ENCODE measurements at regions not wholly inside any gene's neighbourhood (a gene's known extent, or its start where the extent isn't known, plus 50 kb on each side); places are given as distances from the start of the nearest gene placed in this dataset.

- H3K4me3 ChIP-seq (replicated peaks in 1 of 2; ENCODE audit: low read depth in 1 of 2, low read length in 2 of 2), result no peak overlapping the region
- no peaks in the 10 kb centered on the region for H3K27me3 ChIP-seq (ENCODE audit: insufficient read depth, low read length)
- H3K9ac ChIP-seq (ENCODE audit: low read length), result no peak overlapping the region
- ATAC-seq, result no peak
- ChIA-PET CTCF (no interaction called here), POLR2A (no interaction called here), RAD21 (ENCODE audit: low non-redundant PET in 1 of 2, low total read pairs in 2 of 2, uncharacterized antibody in 2 of 2, unreplicated experiment in 2 of 2) (no interaction called here)
- H3K4me1 ChIP-seq (ENCODE audit: control insufficient read depth in 1 of 2, insufficient read depth in 2 of 2, low read length in 2 of 2), result no peaks in the 10 kb centered on the region
- H3K36me3 ChIP-seq (ENCODE audit: control insufficient read depth in 1 of 2, insufficient read depth in 2 of 2, low read length in 2 of 2), result no peaks in the 10 kb centered on the region
- H2AFZ ChIP-seq (ENCODE audit: low read depth, low read length, poor library complexity, severe bottlenecking), result no peak overlapping the region
- H3K4me2 ChIP-seq (ENCODE audit: low read length), result no peak overlapping the region
- no TSS peak for BruUV-seq (replicated peaks)
- intact Hi-C loops (cut with micrococcal nuclease), result no loop called here
- no peaks in the 10 kb centered on the region for H3K79me2 ChIP-seq (ENCODE audit: insufficient read depth, low read length)
- no peak for TF ChIP-seq POLR2A (IDR thresholded peaks at IDR 0.05; ENCODE audit: borderline replicate concordance, extremely low read depth, insufficient read depth, insufficient read length)
- no peaks in the 10 kb centered on the region for H3K9me2 ChIP-seq (ENCODE audit: insufficient read depth)
- no peaks in the 10 kb centered on the region for H4K20me1 ChIP-seq (ENCODE audit: insufficient read depth)
- H3K27ac ChIP-seq (ENCODE audit: low read depth, low read length), result no peak overlapping the region
- no peak for DNase-seq (ENCODE audit: low read depth, low spot score)
- H3K9me3 ChIP-seq (ENCODE audit: control insufficient read depth in 1 of 2, insufficient read depth in 1 of 2, low read depth in 1 of 2, low read length in 2 of 2), result peaks cover 0 to 5% of the 10 kb centered on the region in 2 experiments; a peak in 2 of 4 replicates
Measured at GRCh38 chr22:48673806-48674500, 1153.7 kb downstream of the BRD1 start.

- Histone ChIP-seq H3K9me3 (ENCODE audit: control insufficient read depth in 1 of 2, insufficient read depth in 1 of 2, low read depth in 1 of 2, low read length in 2 of 2) (peaks cover 0 to 5% of the 10 kb centered on the region in 2 experiments; a peak in 2 of 4 replicates), H3K4me3 (replicated peaks in 1 of 2; ENCODE audit: low read depth in 1 of 2, low read length in 2 of 2) (no peak overlapping the region), H4K20me1 (ENCODE audit: insufficient read depth) (no peaks in the 10 kb centered on the region), H3K9me2 (ENCODE audit: insufficient read depth) (no peaks in the 10 kb centered on the region), H2AFZ (ENCODE audit: low read depth, low read length, poor library complexity, severe bottlenecking) (no peak overlapping the region), H3K36me3 (ENCODE audit: control insufficient read depth in 1 of 2, insufficient read depth in 2 of 2, low read length in 2 of 2) (no peaks in the 10 kb centered on the region), H3K79me2 (ENCODE audit: insufficient read depth, low read length) (no peaks in the 10 kb centered on the region), H3K27ac (ENCODE audit: low read depth, low read length) (no peak overlapping the region), H3K27me3 (ENCODE audit: insufficient read depth, low read length) (no peaks in the 10 kb centered on the region), H3K9ac (ENCODE audit: low read length) (no peak overlapping the region), H3K4me1 (ENCODE audit: control insufficient read depth in 1 of 2, insufficient read depth in 2 of 2, low read length in 2 of 2) (no peaks in the 10 kb centered on the region), H3K4me2 (ENCODE audit: low read length) (no peak overlapping the region)
- ChIA-PET POLR2A (no interaction called here), RAD21 (ENCODE audit: low non-redundant PET in 1 of 2, low total read pairs in 2 of 2, uncharacterized antibody in 2 of 2, unreplicated experiment in 2 of 2) (no interaction called here), CTCF (no interaction called here)
- ATAC-seq (no peak), DNase-seq (ENCODE audit: low read depth, low spot score) (no peak)
- no TSS peak for BruUV-seq (replicated peaks)
- intact Hi-C loops (cut with micrococcal nuclease), result no loop called here
- TF ChIP-seq CEBPB (IDR thresholded peaks at IDR 0.05; ENCODE audit: low read depth), result no peak
- TF ChIP-seq CBX3 (IDR thresholded peaks at IDR 0.05; ENCODE audit: low read depth), result no peak
- TF ChIP-seq ELF1 (IDR thresholded peaks at IDR 0.05; ENCODE audit: borderline replicate concordance, low read depth), result no peak
- TF ChIP-seq ZBTB33 (IDR thresholded peaks at IDR 0.05; ENCODE audit: extremely low read depth, insufficient replicate concordance, low read length), result no peak
- TF ChIP-seq ATF3 (IDR thresholded peaks at IDR 0.05), result no peak
- TF ChIP-seq POLR2A (IDR thresholded peaks at IDR 0.05; ENCODE audit: borderline replicate concordance, extremely low read depth, insufficient read depth, insufficient read length), result no peak
- no peak for TF ChIP-seq ZNF274 (IDR thresholded peaks at IDR 0.05; ENCODE audit: low read depth, low read length)
- no peak for TF ChIP-seq SRF (IDR thresholded peaks at IDR 0.05; ENCODE audit: low read depth)
- TF ChIP-seq CTCF (IDR thresholded peaks at IDR 0.05 in 2 of 3, conservative IDR thresholded peaks at IDR 0.05 in 1 of 3; ENCODE audit: borderline replicate concordance in 1 of 3, insufficient read depth in 1 of 3, low read depth in 2 of 3, low read length in 2 of 3), result no peak
- no peak for TF ChIP-seq JUND (IDR thresholded peaks at IDR 0.05)
- no peak for TF ChIP-seq SIN3A (IDR thresholded peaks at IDR 0.05; ENCODE audit: low read depth)
- TF ChIP-seq EZH2phosphoT487 (IDR thresholded peaks at IDR 0.05; ENCODE audit: borderline replicate concordance), result no peak
- TF ChIP-seq RAD21 (IDR thresholded peaks at IDR 0.05; ENCODE audit: low read depth), result no peak
- no peak for TF ChIP-seq MAX (IDR thresholded peaks at IDR 0.05)
Measured at GRCh38 chr22:48672387-48672786, 1155.3 kb downstream of the BRD1 start.
